GM18511 (cell line): ENCODE measurements at regions not wholly inside any gene's neighbourhood (a gene's known extent, or its start where the extent isn't known, plus 50 kb on each side); places are given as distances from the start of the nearest gene placed in this dataset.

Source experiments
- ATAC-seq: cut with Tn5 transposase; IDR thresholded peaks from one replicate; pipeline ENCODE4 v1.9.1; 2021; ENCODE audit warnings: mild to moderate bottlenecking, moderate library complexity; ENCODE audit not compliant: unreplicated experiment

DNA sequence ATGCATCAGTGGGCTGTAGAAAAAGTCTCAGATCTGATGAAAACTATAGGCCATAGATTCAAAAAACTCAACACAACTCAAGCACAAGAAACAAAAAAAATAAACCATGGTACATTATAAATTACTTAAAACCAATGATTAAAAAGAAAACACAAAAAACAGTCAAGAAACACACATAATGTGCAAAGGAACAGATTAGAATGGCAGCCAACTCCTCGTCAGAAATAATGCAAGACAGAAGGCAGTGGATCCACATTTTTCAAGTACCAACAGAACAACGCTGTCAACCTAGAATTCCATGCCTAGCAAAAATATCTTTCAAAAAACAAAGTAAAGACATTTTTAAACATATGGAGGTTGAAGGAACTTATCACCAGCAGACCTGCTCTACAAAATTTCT is 69.7 kb downstream of the PSMB1 start:
- no peak for ATAC-seq

DNA sequence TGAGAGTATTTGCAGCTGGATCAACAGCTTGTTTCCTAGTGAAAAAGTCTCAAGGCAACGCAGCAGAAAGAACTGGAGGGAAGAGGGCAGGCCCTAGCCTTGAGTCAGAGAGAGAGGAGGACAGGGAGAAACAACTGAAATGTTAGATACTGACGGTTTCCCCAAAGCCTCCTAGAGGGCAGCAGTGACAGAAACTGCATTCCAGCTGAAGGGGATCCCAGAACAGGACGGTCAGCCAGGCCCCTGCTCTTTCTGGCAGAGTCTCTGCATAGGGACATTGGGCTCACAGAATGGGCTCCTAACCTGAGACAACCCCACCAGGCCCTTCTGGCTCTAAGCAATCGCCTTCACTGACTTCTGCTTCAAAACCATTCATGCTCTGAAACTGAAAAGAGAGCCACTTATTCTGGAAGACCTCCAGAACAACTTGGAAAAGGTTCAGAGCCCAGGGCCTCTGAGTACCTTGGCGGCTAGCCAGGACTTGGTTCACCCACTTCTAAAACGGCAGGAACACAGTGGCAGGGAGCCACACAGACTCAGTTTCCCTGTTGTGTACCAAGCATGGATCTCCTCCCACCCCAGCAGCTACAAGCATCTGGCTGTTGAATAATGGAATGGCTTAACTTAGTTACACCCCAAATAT is 72.9 kb downstream of the PSMB1 start:
- ATAC-seq: no peak

DNA sequence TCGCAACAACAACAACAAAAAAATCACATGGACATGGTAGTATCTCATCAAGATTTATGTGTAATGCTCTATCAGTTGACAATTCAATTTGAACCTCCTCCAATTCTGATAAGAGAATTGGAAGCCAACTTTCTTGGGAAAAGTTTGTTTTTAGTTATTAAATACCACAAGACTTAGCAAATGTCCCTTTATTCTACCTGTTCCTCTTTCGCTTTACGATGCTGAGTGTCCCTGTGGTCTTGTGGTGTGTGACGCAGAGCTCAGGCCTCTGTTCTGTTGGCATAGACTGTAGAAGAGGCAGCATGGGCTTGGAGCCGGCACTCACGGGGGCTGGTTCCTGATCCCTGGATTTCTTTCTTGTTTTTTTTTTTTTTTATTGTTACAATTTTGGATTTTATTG is 76.7 kb downstream of the PSMB1 start:
- ATAC-seq: peak; percentile 85

DNA sequence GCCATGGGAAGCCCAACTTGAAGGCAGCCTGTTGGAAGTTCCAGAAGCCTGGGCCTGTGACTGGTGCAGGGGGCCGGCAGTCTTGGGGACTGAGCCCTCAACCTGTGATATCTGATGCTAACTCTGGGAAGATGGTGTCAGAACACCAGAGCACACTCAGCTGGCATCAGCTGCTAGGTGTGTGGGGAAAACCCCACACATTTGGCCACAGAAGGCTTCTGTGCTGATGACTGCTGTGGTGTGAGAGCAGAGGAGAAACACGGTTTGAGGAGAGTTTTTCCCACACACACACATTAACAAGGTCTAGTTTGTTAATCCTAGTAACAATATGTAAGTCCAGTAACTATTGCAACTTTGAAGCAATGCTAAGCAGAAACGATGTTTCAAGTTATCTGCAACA is 78.0 kb downstream of the PSMB1 start:
- ATAC-seq: peak; percentile 65

DNA sequence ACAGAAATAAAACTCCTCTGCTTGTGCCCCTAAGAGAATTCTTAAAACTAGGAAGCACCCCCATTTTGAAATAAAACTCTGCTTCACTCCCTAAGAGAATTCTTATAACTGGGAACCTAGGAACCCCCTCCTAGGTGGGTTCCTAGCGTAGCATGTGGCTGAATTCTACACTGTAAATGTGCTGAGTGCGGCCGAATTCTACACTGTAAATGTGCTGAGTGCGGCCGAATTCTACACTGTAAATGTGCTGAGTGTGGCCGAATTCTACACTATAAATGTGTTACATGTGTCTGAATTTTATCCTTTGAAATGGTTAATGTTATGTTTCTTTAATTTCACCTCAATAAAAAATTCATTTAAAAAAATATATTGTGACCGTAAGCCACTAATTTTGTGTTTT is 79.3 kb downstream of the PSMB1 start:
- ATAC-seq: no peak

DNA sequence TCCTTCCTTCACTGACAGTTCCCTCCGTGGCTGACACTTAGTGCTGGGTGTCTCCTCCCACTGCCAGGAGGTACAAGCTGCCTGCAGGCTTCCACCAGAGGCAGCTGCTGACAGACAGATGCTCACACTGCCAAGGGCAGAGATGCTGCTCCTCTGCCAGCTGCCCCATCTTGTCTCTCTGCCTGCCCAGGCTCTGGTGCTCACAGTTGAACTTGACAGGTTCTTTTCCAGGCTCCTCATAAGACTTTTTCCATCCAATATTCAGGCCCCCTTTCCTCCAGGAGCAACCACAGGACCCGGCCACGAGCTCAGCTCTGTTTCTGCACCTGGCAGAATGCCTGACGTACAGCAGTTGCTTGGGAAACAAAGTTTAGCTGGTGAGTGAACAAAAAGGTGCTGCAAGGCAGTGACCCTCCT is 79.8 kb downstream of the PSMB1 start:
- ATAC-seq: no peak

DNA sequence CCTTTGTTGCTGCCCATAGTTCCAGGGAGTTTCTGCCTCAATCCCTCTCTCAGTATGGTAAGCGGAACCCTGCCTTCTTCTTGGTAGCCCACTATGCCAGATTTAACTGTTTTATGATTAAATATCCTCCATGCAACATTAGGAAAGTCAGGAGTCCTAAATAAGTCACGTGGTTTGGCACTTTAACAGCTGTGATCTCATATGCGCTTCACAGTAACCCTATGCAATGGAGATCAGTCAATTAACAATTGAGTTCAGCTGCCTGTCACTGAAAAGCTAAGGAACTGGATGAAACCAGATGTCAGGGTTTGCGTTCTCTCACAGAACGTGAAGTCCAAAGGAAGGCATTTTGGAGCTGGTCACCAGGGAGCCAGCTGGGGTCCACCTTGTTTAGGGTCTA is 81.6 kb downstream of the PSMB1 start:
- no peak for ATAC-seq

DNA sequence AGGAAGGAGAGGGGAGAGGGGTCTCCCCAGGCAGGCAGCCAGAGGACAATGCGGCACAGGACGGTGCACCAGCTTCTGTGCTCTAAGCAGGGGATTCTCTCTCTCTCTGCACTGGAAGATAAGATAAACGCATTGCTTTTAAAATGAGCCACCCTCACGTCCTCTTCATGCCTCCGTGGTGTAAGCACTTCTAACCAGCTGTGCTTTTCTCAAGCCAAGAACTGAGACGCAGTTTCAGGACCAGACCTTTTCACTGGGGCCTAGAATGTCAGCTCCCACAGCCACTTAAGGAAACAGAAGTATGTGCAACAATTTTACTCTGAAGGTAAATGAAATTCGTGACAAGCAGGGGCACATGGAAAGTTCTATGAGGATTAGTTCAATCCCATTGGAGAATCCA is 82.4 kb downstream of the PSMB1 start:
- ATAC-seq: no peak

DNA sequence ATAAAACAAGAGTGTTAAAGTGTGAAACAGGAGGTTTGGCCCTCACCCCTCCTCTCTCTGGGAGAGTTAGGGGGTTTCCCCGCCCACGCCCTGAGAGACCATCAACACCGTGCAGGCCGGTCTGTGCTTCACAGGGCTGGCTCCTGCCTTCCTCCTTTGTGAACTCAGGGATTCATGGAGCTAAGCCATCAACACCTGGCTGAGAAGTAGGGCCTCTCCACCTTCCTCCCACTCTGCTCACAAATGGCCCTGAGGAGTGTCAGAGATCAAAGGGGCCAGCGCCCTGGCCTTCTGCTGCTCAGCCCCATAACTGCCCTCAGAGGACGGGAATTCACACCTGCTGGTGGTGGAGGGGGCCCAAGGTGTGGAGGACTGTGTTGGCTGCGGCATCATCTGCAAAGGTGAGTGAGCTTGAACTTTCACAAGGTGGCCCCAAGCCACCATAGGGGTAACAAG is 88.6 kb downstream of the PSMB1 start:
- peak; percentile 67 for ATAC-seq

DNA sequence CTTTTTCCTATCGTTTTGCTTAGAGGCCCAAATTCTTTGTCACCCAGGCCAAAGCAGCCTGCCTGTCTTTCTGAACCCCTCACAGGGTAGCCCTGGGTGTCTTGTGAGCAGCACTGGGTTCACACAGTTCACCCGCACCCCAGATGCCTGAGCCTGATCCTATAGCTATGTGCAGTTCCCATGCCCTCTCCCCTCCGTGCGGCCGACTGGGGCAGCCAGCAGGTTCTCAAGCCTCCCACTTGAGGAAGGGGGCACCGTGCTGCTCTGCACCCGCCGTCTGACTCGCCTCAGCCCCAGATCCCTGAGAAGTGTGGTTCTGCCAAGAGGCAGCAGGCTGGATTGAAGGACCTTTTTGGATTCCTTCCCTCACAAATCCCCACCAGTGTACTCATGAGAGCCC is 89.0 kb downstream of the PSMB1 start:
- ATAC-seq: no peak

DNA sequence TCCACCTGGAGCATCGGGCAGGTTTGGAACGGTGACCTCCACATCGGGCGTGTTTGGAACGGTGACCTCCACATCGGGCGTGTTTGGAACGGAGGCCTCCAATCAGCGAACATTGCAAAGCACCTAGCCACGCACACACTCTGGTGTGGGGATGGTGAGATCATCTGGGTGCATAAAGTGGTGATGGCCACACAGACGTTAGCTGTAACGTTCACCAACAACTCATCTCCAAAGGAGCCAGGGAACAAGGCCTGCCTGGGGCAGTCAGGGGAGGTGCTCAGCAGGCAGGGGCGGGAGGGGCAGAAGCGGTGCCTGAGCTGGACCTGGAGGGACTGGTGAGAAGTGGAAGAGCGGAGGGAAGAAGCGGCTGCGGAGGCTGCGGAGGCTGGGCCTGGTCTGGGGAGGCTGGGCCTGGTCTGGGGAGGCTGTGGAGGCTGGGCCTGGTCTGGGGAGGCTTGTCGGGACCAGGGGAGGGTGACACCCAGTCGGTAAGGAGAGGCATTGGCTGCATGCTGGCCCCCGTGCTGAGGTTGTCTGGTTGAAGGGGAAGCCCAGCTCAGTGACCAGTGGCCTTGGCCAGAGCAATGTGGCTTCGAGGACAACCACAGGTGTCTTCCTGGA is 89.9 kb downstream of the PSMB1 start:
- no peak for ATAC-seq

DNA sequence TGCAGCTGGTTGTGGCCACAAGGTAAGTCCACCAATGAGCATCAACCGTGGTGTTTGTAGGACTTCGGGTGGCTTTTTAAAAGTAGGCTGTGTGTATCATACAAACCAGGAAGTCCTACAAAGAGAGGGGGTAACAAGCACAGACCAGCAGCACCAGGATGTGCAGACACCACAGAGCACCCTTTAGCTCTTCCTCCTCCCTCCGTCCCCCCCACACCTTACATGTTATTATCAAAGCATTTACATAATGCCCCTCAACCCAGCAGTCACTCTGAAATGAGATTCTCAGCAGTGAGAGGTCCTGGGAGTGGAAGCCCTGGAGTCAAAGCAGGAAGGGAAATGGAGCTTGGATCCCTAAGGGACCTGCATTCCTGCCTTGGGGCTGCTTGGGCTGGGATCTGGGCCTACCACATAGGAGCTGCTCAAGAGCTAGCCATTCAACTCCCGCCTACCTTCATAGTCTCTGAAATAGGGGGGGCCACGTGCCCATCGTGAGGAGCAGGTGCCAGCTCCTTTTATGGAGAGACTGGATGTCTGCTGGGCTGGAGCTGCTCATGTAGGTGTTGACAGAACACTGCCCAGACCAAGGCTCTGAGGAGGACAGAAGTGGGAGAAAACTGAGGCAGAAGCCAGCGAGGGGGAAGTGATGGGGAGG is 90.6 kb downstream of the PSMB1 start:
- ATAC-seq: no peak

DNA sequence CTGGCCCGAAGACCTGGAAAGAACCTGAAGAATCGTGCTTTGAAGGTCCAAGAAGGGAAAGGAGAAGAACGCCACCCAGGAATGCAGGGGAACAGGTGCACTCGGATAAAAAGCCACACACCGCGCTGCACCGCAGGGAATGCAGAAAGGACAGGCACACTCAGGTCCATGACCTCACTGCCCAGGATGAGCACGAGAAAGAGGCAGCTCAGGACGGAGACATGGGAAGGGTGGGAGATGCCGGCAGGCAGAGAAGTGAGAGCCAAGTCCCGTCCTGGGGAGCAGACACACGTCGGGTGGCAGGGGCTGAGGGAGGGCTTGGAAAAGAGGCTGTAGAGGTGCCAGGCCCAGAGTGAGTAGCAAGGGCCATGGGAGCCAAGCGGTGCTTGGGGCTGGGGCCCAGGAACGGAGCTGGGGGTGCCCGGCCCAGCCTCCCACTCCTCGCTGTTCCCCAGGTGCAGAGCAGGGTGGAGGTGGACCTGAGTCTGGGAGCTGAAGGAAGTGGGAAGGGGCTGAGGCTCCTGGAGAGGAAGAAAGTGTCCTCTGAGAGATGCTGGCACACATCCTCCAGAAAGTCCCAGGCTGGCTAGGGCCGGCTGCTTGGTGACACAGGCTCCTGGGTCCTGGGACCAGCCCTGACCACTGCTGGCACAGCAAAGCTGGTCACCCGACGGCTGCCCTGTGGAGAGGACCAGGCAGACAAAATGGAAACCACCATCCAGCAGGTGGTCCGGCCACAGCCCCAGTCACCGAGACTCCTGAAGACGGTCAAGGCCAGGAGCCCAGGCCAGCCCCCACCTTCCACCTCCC is 91.3 kb downstream of the PSMB1 start:
- ATAC-seq: no peak

DNA sequence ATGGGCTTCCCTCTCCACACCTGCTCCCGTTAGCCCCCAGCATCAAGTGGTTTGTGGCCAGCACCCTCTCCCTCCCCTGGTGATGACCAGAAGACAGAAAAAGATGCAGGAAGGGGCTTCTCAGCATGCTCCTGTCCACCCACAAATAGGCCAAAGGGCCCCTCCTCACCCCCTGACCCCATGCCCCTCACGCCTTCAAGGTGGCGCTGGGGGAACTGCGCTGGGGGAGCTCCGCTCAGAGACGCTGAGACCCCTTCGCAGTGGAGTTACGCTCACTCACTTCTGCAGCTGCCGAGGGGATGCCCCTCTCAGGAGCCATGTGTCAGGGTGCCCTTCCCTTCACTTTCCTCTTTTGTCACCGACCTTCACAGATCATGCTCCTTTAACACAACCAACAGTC is 92.0 kb downstream of the PSMB1 start:
- ATAC-seq: no peak

DNA sequence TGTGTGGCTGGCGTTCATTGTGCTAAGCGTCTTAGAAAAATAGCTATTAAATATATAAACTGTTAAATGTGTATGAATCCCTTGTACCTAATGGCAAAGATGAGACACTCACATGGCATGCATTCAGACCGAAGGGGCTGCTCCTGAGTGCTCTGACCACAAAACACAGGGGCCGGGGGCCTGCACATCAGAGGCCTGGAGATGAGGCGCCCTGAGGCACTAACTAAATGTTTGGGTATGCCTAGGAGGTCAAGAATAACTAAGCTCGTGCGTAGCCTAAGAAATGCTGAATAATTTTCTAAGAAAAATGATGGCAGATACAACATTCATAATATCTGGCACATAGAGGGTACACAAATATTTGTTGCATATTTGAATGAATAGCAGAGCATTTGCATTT is 92.5 kb downstream of the PSMB1 start:
- ATAC-seq: no peak

DNA sequence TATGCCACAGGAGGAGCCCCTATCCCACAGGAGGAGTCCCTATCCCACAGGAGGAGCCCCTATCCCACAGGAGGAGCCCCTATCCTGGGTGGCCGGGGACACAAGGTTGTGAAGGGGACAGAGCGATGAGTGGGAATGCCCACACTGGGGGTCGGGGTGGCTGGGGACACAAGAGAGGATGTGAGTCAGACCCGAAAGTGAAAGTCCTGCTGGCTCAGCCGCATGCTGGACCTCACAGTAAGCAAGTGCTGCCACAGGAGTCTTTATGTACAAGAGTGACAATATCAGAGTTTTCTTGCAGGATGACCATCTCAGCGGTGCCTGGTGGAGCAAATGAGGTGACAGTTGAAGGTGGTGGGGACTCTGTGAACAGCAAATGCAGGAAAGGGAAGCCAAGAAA is 93.7 kb downstream of the PSMB1 start:
- ATAC-seq: peak; percentile 88

DNA sequence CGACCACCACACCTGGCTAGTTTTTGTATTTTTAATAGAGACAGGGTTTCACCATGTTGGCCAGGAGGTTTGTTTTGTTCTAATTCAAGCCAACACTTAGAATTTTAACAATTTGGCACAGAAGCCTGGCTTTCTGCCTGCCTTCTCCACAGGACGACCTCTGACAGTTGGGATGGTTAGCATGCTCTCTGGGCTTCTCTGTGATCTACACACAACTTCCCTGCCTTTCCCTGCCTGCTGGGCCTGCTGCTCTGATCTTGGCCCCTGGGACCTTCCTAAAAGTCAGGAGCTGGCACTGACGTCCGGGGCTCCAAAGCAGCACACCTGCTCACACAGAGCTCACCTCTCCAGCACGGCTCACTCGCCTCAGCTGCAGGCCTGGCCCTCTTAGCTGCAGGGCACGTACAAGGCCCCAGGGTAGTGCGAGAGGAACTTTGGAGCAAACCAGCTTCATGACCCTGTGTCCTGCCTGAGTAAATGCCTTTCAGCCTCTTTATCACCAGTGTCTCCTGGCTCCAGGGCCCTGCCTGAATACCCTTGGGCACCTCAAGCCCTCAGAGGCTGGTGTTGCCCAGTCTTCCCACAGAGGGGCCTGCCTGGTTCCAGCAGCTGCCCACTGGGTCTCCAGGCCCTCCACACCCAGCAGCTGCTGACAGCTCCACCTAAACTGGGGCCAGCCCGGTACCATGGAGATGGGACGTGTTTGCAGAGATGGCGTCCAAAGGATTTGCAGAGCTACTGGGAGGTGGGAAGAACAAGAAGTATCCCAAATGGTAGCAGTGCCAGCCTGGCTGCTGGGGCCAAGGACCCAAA is 96.0 kb downstream of the PSMB1 start:
- ATAC-seq: no peak
